ENCODE measurements at regions not wholly inside any gene's neighbourhood (a gene's known extent, or its start where the extent isn't known, plus 50 kb on each side); places are given as distances from the start of the nearest gene placed in this dataset.

DNA sequence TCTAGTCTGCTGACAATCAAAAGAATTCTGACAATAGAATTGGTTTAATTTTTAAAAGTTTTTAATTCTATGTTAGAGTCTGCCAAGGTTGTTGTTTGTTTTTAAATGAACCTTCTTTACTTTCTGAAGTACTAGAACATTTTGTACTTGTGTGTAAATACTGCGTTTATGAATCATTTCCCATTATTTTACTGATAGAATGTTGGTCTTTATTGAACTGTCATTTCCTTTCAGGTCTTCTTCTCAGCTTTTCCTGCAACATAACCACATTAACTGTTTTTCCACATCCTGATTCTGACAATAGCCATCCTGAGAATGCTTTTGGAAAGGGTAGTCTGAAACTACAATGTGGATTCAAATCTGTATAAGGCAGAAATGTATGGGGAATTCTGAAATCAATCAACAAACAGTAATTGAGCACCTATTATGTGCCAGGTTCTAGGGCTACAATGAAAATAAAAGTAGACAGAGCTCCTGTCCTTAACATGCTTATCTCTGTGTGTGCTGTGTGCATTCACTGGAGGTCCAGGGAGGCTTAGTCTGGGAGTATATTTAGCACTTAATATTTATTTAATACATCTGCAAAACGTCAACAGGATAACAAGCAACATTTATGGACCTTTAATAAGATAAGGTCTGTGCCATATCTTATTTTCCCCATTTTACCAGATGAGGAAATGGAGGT is 73.1 kb upstream of the SLC38A2 start:
- DNase-seq, result no peak

DNA sequence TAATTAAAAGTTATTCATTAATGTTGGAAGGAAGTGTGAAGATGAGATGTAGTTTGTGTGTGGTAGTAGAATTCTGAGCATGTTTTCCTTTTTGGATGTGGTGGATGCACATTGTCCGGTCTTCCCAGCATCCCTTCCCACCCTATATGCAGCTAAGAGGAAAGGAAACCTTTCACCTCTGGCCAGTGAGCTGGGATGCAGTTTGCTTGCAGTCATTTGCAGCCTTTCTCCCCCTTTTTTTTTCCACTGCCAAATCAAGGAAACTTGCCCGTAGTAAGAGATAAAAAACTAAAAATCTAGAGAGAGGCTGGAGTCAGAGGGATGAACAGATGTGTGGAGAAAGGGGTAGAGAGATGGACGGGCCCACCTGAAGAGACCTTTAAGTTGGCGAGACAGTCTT is 72.5 kb upstream of the SLC38A2 start:
- DNase-seq, result no peak

DNA sequence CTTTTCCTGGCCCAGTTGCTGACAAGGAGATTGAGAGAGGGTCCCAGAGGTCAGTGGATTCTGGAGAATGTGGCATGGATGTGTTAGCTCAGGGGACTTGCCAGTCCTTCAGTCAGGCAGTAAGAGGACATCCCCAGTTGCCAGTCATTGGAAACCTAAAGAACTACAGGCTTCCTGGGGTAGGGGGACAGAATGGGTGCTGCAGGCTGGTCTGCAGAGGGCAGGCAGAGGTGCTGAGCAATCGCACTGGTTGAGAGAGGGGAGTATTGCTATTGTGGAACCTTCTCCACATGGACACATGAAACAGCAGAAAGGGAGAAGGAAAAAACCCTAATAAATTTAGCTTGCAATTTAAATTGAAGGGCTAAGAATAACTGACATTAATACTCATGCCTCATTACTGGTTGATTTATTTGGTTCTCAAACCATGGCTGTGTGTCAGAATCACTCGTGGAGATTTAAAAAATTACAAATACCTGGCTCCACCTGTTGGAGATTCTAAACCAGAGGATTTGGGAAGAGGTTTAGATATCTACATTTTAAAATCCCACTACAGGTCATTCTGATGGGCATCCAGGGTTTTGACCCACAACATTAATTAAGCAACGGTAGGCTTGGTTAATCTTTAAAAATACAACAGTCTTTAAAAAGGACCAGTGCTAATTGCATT is 71.2 kb upstream of the SLC38A2 start:
- no peak for DNase-seq

DNA sequence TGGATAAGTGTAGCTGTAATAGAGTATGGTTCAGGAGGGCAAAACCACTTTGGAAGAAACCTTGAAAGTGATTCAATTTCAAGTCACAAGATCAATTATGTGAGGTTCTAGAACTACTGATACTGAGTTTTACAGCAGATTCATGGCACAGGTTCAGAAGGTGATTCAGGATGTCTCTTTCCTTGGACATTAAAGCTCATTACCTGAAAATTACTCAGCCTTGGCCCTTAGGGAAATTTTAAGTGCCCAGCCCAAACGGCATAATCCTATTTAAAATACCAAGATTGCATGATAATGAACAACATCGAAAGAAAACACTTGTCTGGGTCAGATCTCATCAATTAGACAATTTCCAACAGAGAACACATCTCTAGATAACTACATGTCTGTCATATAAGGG is 70.2 kb upstream of the SLC38A2 start:
- DNase-seq, result no peak

DNA sequence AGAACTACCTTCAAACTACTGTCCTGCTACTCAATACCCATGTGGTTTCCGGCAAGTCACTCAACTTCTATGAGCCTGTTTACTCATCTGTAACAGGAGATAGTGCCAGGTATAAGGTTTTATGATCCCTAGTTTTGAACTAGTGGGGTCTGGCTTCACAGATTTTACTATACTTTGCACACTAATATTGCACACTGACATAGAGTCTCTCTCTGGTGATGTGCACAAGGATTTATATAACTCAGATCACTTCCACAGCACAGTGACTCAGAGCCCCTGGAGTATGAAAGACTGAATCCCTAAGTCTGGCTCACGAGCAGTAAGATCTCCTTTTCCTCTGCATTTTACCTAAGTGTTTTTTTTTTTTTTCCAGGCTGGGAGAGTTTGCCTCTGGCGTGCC is 69.7 kb upstream of the SLC38A2 start:
- DNase-seq, result no peak

DNA sequence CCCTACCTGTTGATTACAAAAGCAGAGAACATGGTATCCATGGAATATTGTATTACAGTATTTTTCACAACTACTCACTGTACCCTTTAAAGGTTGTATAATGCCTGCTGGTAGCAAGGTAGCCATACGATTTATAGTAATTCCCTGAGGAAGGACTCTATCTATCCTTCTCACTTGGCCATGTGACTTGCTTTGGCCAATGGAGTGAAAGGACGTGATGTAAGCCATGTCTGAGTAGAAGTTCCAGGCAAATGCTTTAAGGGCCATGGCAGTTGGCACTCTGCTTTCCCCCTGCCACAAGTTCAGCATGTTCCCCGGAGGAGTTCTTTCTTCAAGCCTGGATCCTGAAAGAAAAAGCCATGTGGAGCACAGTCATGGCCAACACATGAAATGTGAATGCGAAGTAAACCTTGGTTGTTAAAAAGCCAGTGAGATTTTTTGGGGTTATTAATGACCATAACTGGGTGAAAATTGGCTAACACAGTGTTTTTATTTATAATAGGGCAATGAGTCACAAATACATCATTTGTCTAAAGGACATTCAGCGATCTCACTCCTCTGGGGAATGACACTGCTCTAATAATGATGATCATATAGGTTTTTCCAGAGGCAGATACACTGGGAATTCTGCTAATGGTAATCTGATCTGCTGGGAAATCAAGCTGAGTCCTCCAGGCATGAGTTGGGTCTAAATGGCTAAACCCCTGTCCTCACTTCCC is 67.4 kb upstream of the SLC38A2 start:
- no peak for DNase-seq

DNA sequence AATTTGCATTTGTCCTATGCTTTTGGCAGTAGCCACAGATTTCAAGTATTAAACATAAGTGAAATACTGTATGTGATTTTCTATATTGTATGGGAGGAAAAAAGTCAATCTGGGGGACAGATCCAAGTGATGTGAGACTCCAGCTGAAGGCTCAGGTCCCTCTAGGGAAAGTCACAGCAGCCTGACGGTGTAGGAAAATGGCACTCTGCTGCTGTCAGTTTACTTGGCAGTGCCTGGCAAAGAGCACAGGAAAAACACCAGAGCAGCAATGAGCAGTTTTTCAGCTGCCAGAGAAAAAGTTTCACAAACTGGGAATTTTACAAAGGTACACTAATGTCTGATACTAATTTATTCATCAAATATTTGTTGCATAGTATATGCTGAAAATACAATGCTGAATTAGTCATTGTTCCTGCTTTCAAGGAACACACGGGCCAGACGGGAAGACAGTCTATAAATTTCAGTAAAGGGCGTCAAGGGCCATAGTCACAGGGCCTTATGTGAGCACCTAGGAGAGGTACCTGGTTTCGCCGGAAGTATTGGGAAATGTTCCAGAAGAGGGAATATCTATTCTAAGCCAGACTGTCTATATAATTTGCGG is 66.2 kb upstream of the SLC38A2 start:
- no peak for DNase-seq

DNA sequence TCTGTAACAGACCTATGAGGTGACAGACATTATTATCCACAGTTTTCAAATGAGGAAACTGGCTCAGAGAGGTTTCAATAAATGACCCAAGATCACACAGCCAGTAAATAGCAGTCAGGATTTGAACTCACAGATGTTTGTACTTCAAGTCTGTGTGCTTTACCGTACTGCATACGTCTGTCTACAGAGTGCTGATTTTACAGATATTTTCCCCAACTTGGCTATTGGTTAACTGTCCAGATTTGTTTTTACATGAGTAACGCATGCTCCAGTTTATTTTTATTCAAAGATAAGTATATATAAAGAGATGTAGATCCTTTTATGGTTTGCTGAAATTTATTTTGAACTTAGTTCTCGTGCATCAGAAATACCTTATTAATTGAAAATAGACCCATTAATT is 65.7 kb upstream of the SLC38A2 start:
- no peak for DNase-seq

DNA sequence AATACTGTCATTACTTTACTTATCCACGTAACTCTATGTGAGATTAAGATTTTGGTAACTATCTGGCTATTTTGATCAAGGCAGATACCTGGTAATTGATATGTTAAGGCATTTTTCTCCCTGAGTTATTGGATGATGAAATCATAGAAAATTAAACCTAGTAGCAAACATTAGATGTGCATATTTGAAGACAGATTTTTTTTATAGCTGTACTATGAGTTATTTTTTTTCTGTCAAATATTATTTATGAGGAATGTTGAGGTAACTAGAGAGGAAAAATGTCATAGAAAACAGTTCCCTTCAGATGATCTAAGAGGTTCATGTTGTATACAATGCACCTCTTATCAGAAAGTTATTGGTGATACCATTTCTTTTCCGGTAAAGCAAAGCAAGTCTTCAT is 64.9 kb upstream of the SLC38A2 start:
- DNase-seq, result no peak

DNA sequence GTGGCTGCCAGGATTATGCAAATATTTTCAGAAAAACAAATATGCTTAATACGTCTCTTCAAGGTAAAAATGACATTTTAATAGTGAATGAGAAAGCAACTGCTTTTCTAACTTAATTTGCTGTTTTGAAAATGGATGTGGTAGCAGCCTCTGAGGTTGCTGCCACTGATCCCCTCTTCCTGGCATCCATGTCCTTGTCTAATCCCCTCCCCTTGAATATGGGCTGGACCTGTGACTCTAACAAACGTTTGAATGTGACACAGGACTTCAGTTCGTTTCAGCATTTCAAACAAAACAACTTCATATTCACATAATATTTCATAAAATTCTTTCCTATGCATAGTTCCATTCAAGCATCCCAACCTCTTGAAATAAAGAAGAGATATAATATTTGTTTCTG is 64.2 kb upstream of the SLC38A2 start:
- DNase-seq, result no peak

DNA sequence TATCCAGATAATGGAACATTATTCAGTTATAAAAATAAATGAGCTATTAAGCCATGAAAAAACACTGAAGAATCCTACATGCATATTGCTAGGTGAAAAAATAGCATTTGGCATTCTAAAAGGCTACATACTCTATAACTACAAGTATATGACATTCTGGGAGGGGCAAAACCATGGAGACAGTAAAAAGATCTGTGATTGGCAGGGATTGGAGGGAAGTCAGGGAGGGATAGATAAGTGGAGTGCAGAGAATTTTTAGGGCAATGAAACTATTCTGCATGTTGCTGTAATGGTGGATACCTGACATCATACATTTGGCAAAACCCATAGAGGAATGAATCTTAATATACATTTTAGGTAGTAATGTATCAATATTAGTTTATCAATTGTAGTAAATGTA is 63.1 kb upstream of the SLC38A2 start:
- no peak for DNase-seq

DNA sequence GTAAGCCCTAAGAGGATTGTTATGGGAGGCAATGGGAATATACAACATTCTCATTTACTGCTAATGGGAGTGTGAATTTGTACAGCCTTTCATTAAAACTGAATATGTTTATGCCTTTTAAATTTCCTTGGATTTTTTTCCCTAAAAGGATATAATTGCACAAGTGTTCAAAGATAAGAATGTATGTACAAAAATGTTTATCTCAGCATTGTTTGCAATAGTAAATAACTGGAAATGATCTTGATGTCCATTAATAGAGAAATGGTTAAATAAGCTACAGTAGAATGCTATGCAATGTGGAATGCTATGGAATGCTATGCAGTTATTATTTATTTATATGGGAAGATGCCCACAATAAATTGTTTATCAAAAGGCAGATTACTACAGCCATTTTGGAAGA is 62.5 kb upstream of the SLC38A2 start:
- DNase-seq, result no peak

DNA sequence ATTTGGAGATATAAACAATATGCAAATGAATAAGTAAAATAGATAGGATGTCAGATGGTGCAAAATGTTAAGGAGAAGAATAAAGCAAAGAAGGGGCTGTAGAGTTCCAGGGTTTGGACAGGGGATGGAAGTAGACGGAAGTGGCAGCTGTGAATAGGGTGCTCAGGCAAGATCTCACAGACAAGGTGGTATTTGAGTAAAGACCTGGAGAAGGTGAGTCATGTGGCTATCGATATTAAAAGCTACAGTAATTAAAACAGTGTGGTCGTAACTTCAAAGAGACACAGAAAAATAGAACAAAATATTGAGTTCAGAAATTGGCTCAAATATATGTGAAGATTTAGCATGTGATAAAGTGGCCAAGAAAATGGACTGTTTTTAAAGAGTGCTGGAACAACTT is 61.3 kb upstream of the SLC38A2 start:
- no peak for DNase-seq

DNA sequence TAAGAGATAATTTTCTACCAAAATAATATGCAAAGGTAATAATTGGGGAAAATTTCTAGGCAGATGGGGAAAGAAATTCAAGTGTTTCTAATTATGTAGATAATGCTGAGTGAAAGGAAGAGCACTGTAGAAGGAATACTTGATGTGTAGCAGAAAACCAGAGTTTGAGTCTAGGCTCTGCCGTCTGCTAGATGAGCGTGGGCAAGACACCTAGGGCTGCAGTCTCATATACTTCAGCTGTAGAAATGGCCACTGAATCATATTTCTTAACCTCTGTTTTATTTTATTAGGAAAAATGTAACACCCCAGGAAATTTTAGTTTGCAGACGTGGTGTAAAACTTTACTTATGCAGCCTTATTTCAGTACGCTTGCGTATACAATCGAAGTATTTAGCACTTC is 59.8 kb upstream of the SLC38A2 start:
- DNase-seq, result no peak

DNA sequence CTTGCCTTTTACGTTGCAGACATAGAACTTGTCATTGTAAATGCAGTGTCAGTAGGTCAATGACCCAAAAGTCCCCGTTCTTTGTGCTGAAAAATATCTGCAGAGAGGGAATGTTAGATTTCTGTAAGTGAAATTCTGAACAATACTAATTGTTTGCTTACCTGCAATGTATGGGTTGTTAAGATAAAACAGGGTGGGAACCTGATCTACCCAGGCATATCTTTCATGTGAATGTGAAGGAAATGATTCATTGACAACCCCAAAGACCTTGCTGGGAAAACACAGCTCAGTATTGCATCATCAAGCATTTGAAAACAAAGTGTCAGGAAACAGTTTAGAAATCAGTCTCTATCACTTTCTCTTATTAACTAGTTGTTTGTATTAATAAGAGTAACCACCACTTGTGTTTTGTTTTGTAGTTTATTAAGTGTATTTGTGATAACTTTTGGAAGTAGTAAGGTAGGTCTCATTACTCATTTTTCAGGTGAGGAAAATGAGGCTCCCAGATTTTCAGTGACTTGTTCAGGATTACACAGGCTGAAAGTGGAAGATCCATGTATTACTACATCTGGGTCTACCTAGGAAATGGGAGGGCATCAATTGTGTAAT is 57.9 kb upstream of the SLC38A2 start:
- no peak for DNase-seq

Data from NCI-H2107 (cell line).